Keratinocyte (primary cell): ENCODE measurements at regions not wholly inside any gene's neighbourhood (a gene's known extent, or its start where the extent isn't known, plus 50 kb on each side); places are given as distances from the start of the nearest gene placed in this dataset.

Experiments used
- EZH2 ChIP-seq: IDR thresholded peaks from one replicate; pipeline ENCODE4 v1.6.1; 2012; ENCODE audit warnings: inconsistent platforms, mild to moderate bottlenecking, low read length, moderate library complexity
- TF ChIP-seq, protein P1 (sequence below), 3 experiments: IDR thresholded peaks in 1 of 3; conservative IDR thresholded peaks in 1 of 3; optimal IDR thresholded peaks in 1 of 3; 2 replicates in 2 of 3; 3 replicates in 1 of 3; pipeline versions ENCODE3 to v1.5.1; 2011; ENCODE audit warnings: low read length in 3 of 3, mild to moderate bottlenecking in 3 of 3, moderate library complexity in 2 of 3, control low read depth in 1 of 3, inconsistent platforms in 1 of 3; ENCODE audit not compliant: insufficient read depth in 2 of 3; ENCODE audit errors: extremely low read depth in 1 of 3

DNA sequence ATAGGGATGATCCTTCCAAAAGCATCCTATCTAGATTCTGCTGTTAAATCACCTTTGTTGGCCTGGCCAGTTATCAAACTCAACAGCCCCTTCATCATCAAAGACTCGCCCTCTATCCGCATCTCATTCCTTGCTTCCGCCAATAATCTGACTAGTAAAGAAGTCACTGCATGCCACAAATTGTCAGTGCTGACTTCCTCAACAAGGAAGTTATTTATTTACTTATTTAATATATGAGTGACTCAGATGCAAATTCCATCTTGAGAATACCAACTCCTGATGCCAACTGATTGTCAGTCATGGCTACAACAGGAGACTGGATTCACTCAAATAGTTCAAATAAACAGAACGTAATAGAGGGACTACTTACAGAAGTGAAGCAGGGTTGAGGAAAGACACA lies 283.8 kb downstream of the TRIML1 start:
- TF ChIP-seq, protein P1, sequence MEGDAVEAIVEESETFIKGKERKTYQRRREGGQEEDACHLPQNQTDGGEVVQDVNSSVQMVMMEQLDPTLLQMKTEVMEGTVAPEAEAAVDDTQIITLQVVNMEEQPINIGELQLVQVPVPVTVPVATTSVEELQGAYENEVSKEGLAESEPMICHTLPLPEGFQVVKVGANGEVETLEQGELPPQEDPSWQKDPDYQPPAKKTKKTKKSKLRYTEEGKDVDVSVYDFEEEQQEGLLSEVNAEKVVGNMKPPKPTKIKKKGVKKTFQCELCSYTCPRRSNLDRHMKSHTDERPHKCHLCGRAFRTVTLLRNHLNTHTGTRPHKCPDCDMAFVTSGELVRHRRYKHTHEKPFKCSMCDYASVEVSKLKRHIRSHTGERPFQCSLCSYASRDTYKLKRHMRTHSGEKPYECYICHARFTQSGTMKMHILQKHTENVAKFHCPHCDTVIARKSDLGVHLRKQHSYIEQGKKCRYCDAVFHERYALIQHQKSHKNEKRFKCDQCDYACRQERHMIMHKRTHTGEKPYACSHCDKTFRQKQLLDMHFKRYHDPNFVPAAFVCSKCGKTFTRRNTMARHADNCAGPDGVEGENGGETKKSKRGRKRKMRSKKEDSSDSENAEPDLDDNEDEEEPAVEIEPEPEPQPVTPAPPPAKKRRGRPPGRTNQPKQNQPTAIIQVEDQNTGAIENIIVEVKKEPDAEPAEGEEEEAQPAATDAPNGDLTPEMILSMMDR (optimal IDR thresholded peaks at IDR 0.05 in 1 of 3, IDR thresholded peaks at IDR 0.05 in 1 of 3, conservative IDR thresholded peaks at IDR 0.05 in 1 of 3; ENCODE audit: extremely low read depth in 1 of 3, insufficient read depth in 2 of 3, low read length in 3 of 3) = no peak
- no peak for TF ChIP-seq EZH2
